ENCODE measurements at regions not wholly inside any gene's neighbourhood (a gene's known extent, or its start where the extent isn't known, plus 50 kb on each side); places are given as distances from the start of the nearest gene placed in this dataset.

- Histone ChIP-seq H3K9me2 (replicated peaks; ENCODE audit: insufficient read depth, low read length) (no peaks in the 10 kb centered on the region), H3F3A (ENCODE audit: insufficient read depth) (no peaks in the 10 kb centered on the region), H3K4me2 (ENCODE audit: low read depth, low read length, poor library complexity, severe bottlenecking) (no peak overlapping the region), H3K79me2 (ENCODE audit: insufficient read depth, low read length) (no peaks in the 10 kb centered on the region), H3K27me3 (ENCODE audit: low read length) (no peaks in the 10 kb centered on the region), H2AFZ (ENCODE audit: low read depth, low read length, severe bottlenecking) (no peak overlapping the region), H3K36me3 (ENCODE audit: low read length) (no peaks in the 10 kb centered on the region), H3K9ac (ENCODE audit: low read length) (no peak overlapping the region), H3K4me3 (ENCODE audit: insufficient read depth, low read length, poor library complexity, severe bottlenecking) (no peak overlapping the region), H4K20me1 (ENCODE audit: low read depth, low read length) (no peaks in the 10 kb centered on the region), H3K9me3 (ENCODE audit: insufficient read depth, low read length) (no peaks in the 10 kb centered on the region), H3K27ac (ENCODE audit: low read depth, low read length) (no peak overlapping the region)
- no peak for TF ChIP-seq EZH2phosphoT487 (conservative IDR thresholded peaks at IDR 0.05; ENCODE audit: low read length)
These were observed 217.1 kb upstream of the C1orf174 start for GRCh38 chr1:4117196-4117595.

- Histone ChIP-seq H4K20me1 (ENCODE audit: low read depth, low read length) (no peaks in the 10 kb centered on the region), H2AFZ (ENCODE audit: low read depth, low read length, severe bottlenecking) (no peak overlapping the region), H3K9me2 (replicated peaks; ENCODE audit: insufficient read depth, low read length) (no peaks in the 10 kb centered on the region), H3F3A (ENCODE audit: insufficient read depth) (no peaks in the 10 kb centered on the region), H3K4me3 (ENCODE audit: insufficient read depth, low read length, poor library complexity, severe bottlenecking) (no peak overlapping the region), H3K27me3 (ENCODE audit: low read length) (no peaks in the 10 kb centered on the region), H3K27ac (ENCODE audit: low read depth, low read length) (no peak overlapping the region), H3K4me2 (ENCODE audit: low read depth, low read length, poor library complexity, severe bottlenecking) (no peak overlapping the region), H3K79me2 (ENCODE audit: insufficient read depth, low read length) (no peaks in the 10 kb centered on the region), H3K9me3 (ENCODE audit: insufficient read depth, low read length) (no peaks in the 10 kb centered on the region), H3K36me3 (ENCODE audit: low read length) (no peaks in the 10 kb centered on the region), H3K9ac (ENCODE audit: low read length) (no peak overlapping the region)
- no peak for TF ChIP-seq CTCF (IDR thresholded peaks at IDR 0.05; ENCODE audit: insufficient read depth, low read length, poor library complexity, severe bottlenecking)
- TF ChIP-seq EZH2phosphoT487 (conservative IDR thresholded peaks at IDR 0.05; ENCODE audit: low read length), result no peak
These were observed 218.9 kb upstream of the C1orf174 start for GRCh38 chr1:4118746-4119515.

GRCh38 chr1:4119516-4120220 lies 219.6 kb upstream of the C1orf174 start:
- H3F3A ChIP-seq (ENCODE audit: insufficient read depth), result no peaks in the 10 kb centered on the region
- H3K9me3 ChIP-seq (ENCODE audit: insufficient read depth, low read length), result no peaks in the 10 kb centered on the region
- no peak overlapping the region for H3K4me3 ChIP-seq (ENCODE audit: insufficient read depth, low read length, poor library complexity, severe bottlenecking)
- H4K20me1 ChIP-seq (ENCODE audit: low read depth, low read length), result no peaks in the 10 kb centered on the region
- H3K9ac ChIP-seq (ENCODE audit: low read length), result no peak overlapping the region
- H3K36me3 ChIP-seq (ENCODE audit: low read length), result no peaks in the 10 kb centered on the region
- TF ChIP-seq CTCF (IDR thresholded peaks at IDR 0.05; ENCODE audit: insufficient read depth, low read length, poor library complexity, severe bottlenecking) (no peak), EZH2phosphoT487 (conservative IDR thresholded peaks at IDR 0.05; ENCODE audit: low read length) (no peak)
- no peaks in the 10 kb centered on the region for H3K27me3 ChIP-seq (ENCODE audit: low read length)
- no peaks in the 10 kb centered on the region for H3K9me2 ChIP-seq (replicated peaks; ENCODE audit: insufficient read depth, low read length)
- no peak overlapping the region for H3K4me2 ChIP-seq (ENCODE audit: low read depth, low read length, poor library complexity, severe bottlenecking)
- no peaks in the 10 kb centered on the region for H3K79me2 ChIP-seq (ENCODE audit: insufficient read depth, low read length)
- no peak overlapping the region for H2AFZ ChIP-seq (ENCODE audit: low read depth, low read length, severe bottlenecking)
- no peak overlapping the region for H3K27ac ChIP-seq (ENCODE audit: low read depth, low read length)
